Pancreas (tissue), 10 donors: ENCODE measurements at regions not wholly inside any gene's neighbourhood (a gene's known extent, or its start where the extent isn't known, plus 50 kb on each side); places are given as distances from the start of the nearest gene placed in this dataset.

ENCODE experiments used
- ATAC-seq, 4 donors: fragments of 200-7000 bp; cut with Tn5 transposase; one replicate each; pipeline versions ENCODE4 v1.8.0 to v1.9.1; 2020; ENCODE audit warnings: mild to moderate bottlenecking in 4 of 4, moderate library complexity in 4 of 4
- DNase-seq, 6 donors: peaks; one replicate each; pipeline ENCODE4 v3.0.0-alpha.2; 2020
- FAIRE-seq: peaks from 2 replicates; lab custom pipeline; 2012; peaks lifted over from hg19 to GRCh38; lab: Jason Lieb, UNC
- H3K27ac ChIP-seq, 4 donors: fragments of 200-600 bp; sonication (generic); 1 replicate in 3 of 4; 2 replicates in 1 of 4; pipeline versions ENCODE4 v1.5.0 to v1.8.0; 2020
- H3K27me3 ChIP-seq, 4 donors: fragments of 200-600 bp; one replicate each; pipeline ENCODE4 v1.8.0; 2021
- H3K36me3 ChIP-seq, 3 donors: fragments of 200-600 bp; sonication (generic) in 1 of 3; one replicate each; pipeline versions ENCODE4 v1.5.0 to v1.8.0; 2020 to 2021
- H3K4me1 ChIP-seq, 3 donors: fragments of 200-600 bp; one replicate each; pipeline ENCODE4 v1.8.0; 2021
- H3K4me3 ChIP-seq, 4 donors: fragments of 200-600 bp; sonication (generic) in 2 of 4; one replicate each; pipeline versions ENCODE4 v1.5.0 to v1.8.0; 2020 to 2021
- H3K9me3 ChIP-seq, 4 donors: fragments of 200-600 bp; one replicate each; pipeline ENCODE4 v1.8.0; 2021
- WGBS, 2 donors: extraction: QIAGEN DNeasy Blood & Tissue Kit; methylation state at CpG; one replicate each; pipeline ENCODE4 v1.1.7; 2013; 5-methylcytosine and 5-hydroxymethylcytosine counted together
- intact Hi-C, 3 donors: fragments of 100-400 bp; cut with DNase I; formaldehyde crosslinking; loops; one replicate each; pipeline versions ENCODE4 v1.11.1 to v1.14.2; 2022
- TF ChIP-seq, protein P1 (sequence below), 4 donors: fragments of 200-600 bp; sonication (generic) in 3 of 4; IDR thresholded peaks; one replicate each; pipeline versions ENCODE4 v1.5.0 to v1.8.0; 2021; ENCODE audit warnings: antibody characterized with exemption in 4 of 4
- donor health status: healthy with polysubstance abuse.
- donor health status: DM: no; HTN: no; CAD: no; lungs with moderate emphysema.
- donor health status: DM: no; HTN: no; CAD: no.
- donor health status: control.
- donor health status: control.
- donor health status: Bipolar disorder and iron deficiency.
- donor health status: DM: yes; HTN: yes; CAD: no.
- donor health status: DM: no; HTN: no; CAD: no.
- donor health status: DM: no; HTN: no; CAD: no.
- donor health status: DM: yes; HTN: yes; CAD: no.

DNA sequence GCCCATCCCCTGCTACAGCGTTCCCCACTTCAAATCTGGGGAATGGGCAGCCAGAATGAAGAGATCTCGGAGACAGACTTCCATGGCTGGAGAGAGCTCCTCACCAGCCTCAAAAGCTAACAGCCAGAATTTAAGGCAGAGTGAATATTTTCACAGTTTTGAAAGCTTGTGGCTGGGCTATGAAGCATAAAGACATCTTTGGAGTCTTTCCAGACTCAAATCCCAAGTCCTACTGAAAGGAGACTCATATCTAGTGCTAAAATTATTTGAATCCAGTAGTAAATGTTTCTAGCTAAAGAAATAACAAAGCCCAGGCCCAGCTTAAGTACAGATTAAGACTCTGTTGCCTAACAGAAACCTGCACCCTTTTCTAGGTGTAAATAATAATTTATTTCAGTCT, 628.4 kb upstream of the ALCAM start:
- Histone ChIP-seq H3K27me3 (no peaks in the 10 kb centered on the region), H3K4me3 (no peak overlapping the region), H3K27ac (no peak overlapping the region), H3K9me3 (no peaks in the 10 kb centered on the region), H3K36me3 (no peaks in the 10 kb centered on the region), H3K4me1 (no peaks in the 10 kb centered on the region)
- 87 to 93% methylated on average over 2 of the region's 2 CpGs for WGBS, 2 donors
- ATAC-seq, result no peak
- no peak for FAIRE-seq
- intact Hi-C loops, result no loop called here
- no peak for DNase-seq
- TF ChIP-seq, protein P1, sequence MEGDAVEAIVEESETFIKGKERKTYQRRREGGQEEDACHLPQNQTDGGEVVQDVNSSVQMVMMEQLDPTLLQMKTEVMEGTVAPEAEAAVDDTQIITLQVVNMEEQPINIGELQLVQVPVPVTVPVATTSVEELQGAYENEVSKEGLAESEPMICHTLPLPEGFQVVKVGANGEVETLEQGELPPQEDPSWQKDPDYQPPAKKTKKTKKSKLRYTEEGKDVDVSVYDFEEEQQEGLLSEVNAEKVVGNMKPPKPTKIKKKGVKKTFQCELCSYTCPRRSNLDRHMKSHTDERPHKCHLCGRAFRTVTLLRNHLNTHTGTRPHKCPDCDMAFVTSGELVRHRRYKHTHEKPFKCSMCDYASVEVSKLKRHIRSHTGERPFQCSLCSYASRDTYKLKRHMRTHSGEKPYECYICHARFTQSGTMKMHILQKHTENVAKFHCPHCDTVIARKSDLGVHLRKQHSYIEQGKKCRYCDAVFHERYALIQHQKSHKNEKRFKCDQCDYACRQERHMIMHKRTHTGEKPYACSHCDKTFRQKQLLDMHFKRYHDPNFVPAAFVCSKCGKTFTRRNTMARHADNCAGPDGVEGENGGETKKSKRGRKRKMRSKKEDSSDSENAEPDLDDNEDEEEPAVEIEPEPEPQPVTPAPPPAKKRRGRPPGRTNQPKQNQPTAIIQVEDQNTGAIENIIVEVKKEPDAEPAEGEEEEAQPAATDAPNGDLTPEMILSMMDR (IDR thresholded peaks at IDR 0.05), result no peak

- WGBS, 2 donors, result 79 to 81% methylated on average over 3 of the region's 3 CpGs
- Histone ChIP-seq H3K27me3 (no peaks in the 10 kb centered on the region), H3K9me3 (no peaks in the 10 kb centered on the region), H3K36me3 (no peaks in the 10 kb centered on the region), H3K27ac (no peak overlapping the region), H3K4me3 (no peak overlapping the region), H3K4me1 (no peaks in the 10 kb centered on the region)
- DNase-seq (no peak), ATAC-seq (no peak), FAIRE-seq (no peak)
- intact Hi-C loops, result no loop called here
- TF ChIP-seq, protein P1 (IDR thresholded peaks at IDR 0.05), result no peak
These were observed 625.8 kb upstream of the ALCAM start for GRCh38 chr3:104740874-104741379.

GRCh38 chr3:104742044-104742443, 624.7 kb upstream of the ALCAM start:
- TF ChIP-seq, protein P1 (IDR thresholded peaks at IDR 0.05), result no peak
- Histone ChIP-seq H3K4me3 (no peak overlapping the region), H3K27me3 (no peaks in the 10 kb centered on the region), H3K36me3 (no peaks in the 10 kb centered on the region), H3K9me3 (no peaks in the 10 kb centered on the region), H3K4me1 (no peaks in the 10 kb centered on the region), H3K27ac (no peak overlapping the region)
- WGBS, 2 donors, result 66 to 77% methylated on average over 2 of the region's 2 CpGs
- DNase-seq (no peak), ATAC-seq (no peak), FAIRE-seq (no peak)
- intact Hi-C loops, result no loop called here

GRCh38 chr3:104745313-104745712, 621.4 kb upstream of the ALCAM start:
- TF ChIP-seq, protein P1 (IDR thresholded peaks at IDR 0.05), result no peak
- no peak for FAIRE-seq
- Histone ChIP-seq H3K9me3 (no peaks in the 10 kb centered on the region), H3K4me3 (no peak overlapping the region), H3K27ac (no peak overlapping the region), H3K36me3 (no peaks in the 10 kb centered on the region), H3K4me1 (no peaks in the 10 kb centered on the region), H3K27me3 (no peaks in the 10 kb centered on the region)
- no peak for DNase-seq
- no peak for ATAC-seq
- intact Hi-C loops, result no loop called here
- WGBS, 2 donors, result 69 to 72% methylated on average over 3 of the region's 3 CpGs

- Histone ChIP-seq H3K36me3 (no peaks in the 10 kb centered on the region), H3K4me1 (no peaks in the 10 kb centered on the region), H3K27ac (no peak overlapping the region), H3K27me3 (no peaks in the 10 kb centered on the region), H3K4me3 (no peak overlapping the region), H3K9me3 (no peaks in the 10 kb centered on the region)
- TF ChIP-seq, protein P1 (IDR thresholded peaks at IDR 0.05), result no peak
- no peak for FAIRE-seq
- intact Hi-C loops, result no loop called here
- DNase-seq, result no peak
- ATAC-seq, result no peak
These were observed 620.7 kb upstream of the ALCAM start for GRCh38 chr3:104746056-104746455.
